Left ventricle myocardium inferior (tissue), 1 donor: ENCODE measurements at regions not wholly inside any gene's neighbourhood (a gene's known extent, or its start where the extent isn't known, plus 50 kb on each side); places are given as distances from the start of the nearest gene placed in this dataset.

Experiments
- DNase-seq: peaks from one replicate; pipeline ENCODE4 v3.0.0-alpha.2; 2020
- H3K27ac ChIP-seq: fragments of 200-600 bp; replicated peaks from 2 replicates; pipeline ENCODE4 v1.8.0; 2021
- H3K27me3 ChIP-seq: fragments of 200-600 bp; 2 replicates; pipeline ENCODE4 v1.8.0; 2021; ENCODE audit warnings: low read depth
- H3K36me3 ChIP-seq: fragments of 200-600 bp; 2 replicates; pipeline ENCODE4 v1.8.0; 2021
- H3K4me1 ChIP-seq: fragments of 200-600 bp; 2 replicates; pipeline ENCODE4 v1.8.0; 2021
- H3K4me3 ChIP-seq: fragments of 200-600 bp; 2 replicates; pipeline ENCODE4 v1.8.0; 2021; ENCODE audit warnings: mild to moderate bottlenecking, moderate library complexity
- H3K9me3 ChIP-seq: fragments of 200-600 bp; replicated peaks from 2 replicates; pipeline ENCODE4 v1.8.0; 2021
- CTCF ChIP-seq: fragments of 200-600 bp; IDR thresholded peaks from 2 replicates; pipeline ENCODE4 v1.8.0; 2021; ENCODE audit warnings: antibody characterized with exemption, mild to moderate bottlenecking, borderline replicate concordance
- intact Hi-C: fragments of 100-400 bp; cut with micrococcal nuclease; formaldehyde crosslinking; loops from one replicate; pipeline ENCODE4 v1.11.0; 2022
- donor health status: DM: no; HTN: yes; CAD: no; lungs with severe emphysema.

GRCh38 chr9:1231998-1232919 lies 182.1 kb downstream of the DMRT2 start:
- Histone ChIP-seq H3K36me3 (no peaks in the 10 kb centered on the region), H3K4me1 (no peaks in the 10 kb centered on the region), H3K9me3 (no peaks in the 10 kb centered on the region), H3K4me3 (no peak overlapping the region), H3K27ac (peak overlapping the region; percentile 63), H3K27me3 (no peaks in the 10 kb centered on the region)
- peak; percentile 61 for DNase-seq
- no peak for TF ChIP-seq CTCF
- intact Hi-C loops = no loop called here

GRCh38 chr9:1233568-1233967 lies 183.4 kb downstream of the DMRT2 start:
- no peak overlapping the region for H3K4me3 ChIP-seq
- H3K27me3 ChIP-seq = no peaks in the 10 kb centered on the region
- no peaks in the 10 kb centered on the region for H3K36me3 ChIP-seq
- no peak for DNase-seq
- no peak overlapping the region for H3K27ac ChIP-seq
- intact Hi-C loops = no loop called here
- TF ChIP-seq CTCF = no peak
- no peaks in the 10 kb centered on the region for H3K9me3 ChIP-seq
- H3K4me1 ChIP-seq = no peaks in the 10 kb centered on the region

- Histone ChIP-seq H3K4me1 (no peaks in the 10 kb centered on the region), H3K27ac (no peak overlapping the region), H3K36me3 (no peaks in the 10 kb centered on the region), H3K4me3 (no peak overlapping the region), H3K27me3 (no peaks in the 10 kb centered on the region), H3K9me3 (no peaks in the 10 kb centered on the region)
- intact Hi-C loops = no loop called here
- no peak for DNase-seq
- TF ChIP-seq CTCF = no peak
These were observed 185.5 kb downstream of the DMRT2 start for GRCh38 chr9:1235650-1236049.

- no peak for DNase-seq
- no peak for TF ChIP-seq CTCF
- intact Hi-C loops = no loop called here
- Histone ChIP-seq H3K4me3 (no peak overlapping the region), H3K9me3 (no peaks in the 10 kb centered on the region), H3K27me3 (no peaks in the 10 kb centered on the region), H3K4me1 (no peaks in the 10 kb centered on the region), H3K27ac (no peak overlapping the region), H3K36me3 (no peaks in the 10 kb centered on the region)
These were observed 185.9 kb downstream of the DMRT2 start for GRCh38 chr9:1236061-1236460.

- no peak overlapping the region for H3K4me3 ChIP-seq
- intact Hi-C loops = no loop called here
- no peaks in the 10 kb centered on the region for H3K36me3 ChIP-seq
- no peak for TF ChIP-seq CTCF
- H3K4me1 ChIP-seq = no peaks in the 10 kb centered on the region
- no peak overlapping the region for H3K27ac ChIP-seq
- DNase-seq = no peak
- no peaks in the 10 kb centered on the region for H3K9me3 ChIP-seq
- no peaks in the 10 kb centered on the region for H3K27me3 ChIP-seq
These were observed 188.2 kb downstream of the DMRT2 start for GRCh38 chr9:1238407-1238806.
